HPDE6-E6E7 (cell line): ENCODE measurements at regions not wholly inside any gene's neighbourhood (a gene's known extent, or its start where the extent isn't known, plus 50 kb on each side); places are given as distances from the start of the nearest gene placed in this dataset.

Experiments used
- DNase-seq: peaks from one replicate; pipeline ENCODE4 v3.0.0; 2011; ENCODE audit warnings: missing footprints; ENCODE audit errors: extremely low spot score

- no peak for DNase-seq
These were observed 293.5 kb downstream of the UTRN start for GRCh38 chr6:144578385-144579350.

DNA sequence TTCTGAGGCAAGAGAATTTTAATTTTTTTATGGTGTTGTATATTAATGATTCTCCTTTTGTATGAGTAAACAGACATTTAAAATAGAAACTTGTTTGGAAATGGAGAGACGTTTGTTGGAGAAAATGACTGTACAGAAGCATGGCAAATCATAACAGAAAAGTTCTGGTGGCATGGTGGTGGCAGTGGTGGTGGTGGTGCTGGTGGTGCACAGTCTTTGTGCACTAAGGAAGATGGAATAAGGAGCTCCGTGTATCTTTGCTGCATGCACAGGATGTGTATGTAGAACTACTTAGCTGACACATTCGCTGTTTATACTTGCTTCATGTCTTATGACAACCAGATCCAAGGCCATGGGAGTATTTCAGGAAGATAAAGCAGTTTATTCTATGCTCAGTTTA lies 294.9 kb downstream of the UTRN start:
- no peak for DNase-seq

DNA sequence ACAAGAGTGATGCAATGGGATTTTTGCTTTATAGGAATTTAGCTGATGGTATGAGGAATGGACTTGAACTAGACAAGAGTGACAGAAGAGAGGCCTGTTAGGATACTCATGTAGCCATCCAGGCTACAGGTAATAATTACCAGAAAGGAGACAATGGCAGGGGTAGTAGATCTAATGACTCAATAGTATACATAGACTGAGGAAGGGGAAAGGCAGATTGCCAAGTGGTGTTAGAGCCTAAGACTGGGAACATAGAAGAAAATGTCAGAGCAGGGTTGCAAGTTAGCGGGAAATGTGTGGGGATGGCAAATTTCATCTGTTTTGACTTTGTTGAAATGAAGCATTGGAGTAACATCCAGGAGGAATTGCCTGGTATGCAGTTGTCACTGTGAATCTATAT lies 295.6 kb downstream of the UTRN start:
- DNase-seq, result no peak

GRCh38 chr6:144581812-144582537 lies 296.8 kb downstream of the UTRN start:
- no peak for DNase-seq

DNA sequence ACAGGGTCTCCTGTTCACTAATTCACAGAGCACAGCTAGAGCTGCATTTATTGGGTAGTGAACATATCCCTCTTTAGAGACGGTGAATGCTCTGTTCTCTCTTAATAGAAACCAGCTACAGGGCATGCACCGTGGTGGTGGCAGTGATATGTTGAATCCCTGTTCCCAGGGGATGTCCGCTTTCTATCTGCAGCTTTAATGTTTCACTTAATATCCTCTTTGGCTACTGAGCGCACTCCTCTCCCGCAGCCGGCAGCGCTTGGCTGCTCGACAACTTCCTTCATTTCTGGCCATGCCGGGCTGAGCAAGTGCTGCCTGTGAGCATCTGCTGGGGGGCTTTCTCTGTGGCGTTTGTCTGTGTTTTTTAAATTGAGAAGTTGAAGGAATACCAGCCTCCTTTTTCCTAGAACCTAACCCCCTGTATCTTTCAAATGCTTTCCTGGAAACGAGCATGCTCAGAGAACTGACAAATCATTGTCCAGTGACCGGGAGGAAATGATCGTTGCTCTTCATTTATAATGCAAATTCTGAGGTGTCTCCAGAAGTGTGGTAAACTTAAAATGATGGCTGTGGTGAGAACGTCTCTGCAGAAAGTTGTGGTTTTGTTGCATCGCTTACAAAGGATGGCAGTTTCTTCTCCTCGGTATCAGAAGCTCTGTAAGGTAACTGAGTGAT lies 297.9 kb downstream of the UTRN start:
- no peak for DNase-seq

DNA sequence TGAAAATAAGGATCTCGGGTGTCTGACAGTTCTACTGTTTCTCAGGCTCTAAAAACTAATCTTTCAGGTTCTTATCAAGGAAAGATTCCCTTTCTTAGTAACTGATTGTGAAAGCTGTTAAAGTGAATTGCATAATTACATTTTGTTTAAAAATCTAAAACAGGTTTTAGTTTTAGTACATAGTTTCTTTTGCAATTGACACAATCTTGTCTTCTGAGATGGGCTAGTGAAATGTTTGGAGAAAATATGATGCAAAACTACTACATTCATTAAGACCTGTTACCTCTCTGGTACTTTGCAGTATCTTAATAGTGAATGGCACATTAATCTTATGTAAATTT lies 298.4 kb downstream of the UTRN start:
- DNase-seq, result no peak

- DNase-seq, result no peak
These were observed 300.2 kb downstream of the UTRN start for GRCh38 chr6:144585217-144585814.

DNA sequence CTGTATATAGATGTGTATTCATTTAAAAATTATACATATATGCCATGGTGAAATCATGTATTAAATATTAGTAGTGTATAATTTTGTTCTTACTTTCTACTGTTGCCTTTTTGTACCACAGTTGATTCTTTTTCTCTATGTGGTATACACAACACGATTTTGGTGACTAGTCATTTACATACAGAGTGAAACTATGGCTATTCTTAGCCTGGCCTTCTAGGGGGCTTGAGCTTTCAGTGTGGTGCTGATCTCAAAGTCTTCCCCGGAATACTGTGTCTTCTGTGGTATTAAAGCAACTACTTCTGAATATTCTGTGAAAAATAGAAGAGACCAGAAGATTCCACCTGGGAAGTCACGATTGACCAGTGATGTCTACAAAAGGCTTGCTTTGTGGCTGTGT lies 301.9 kb downstream of the UTRN start:
- no peak for DNase-seq

- DNase-seq, result no peak
These were observed 303.7 kb downstream of the UTRN start for GRCh38 chr6:144588697-144589325.

DNA sequence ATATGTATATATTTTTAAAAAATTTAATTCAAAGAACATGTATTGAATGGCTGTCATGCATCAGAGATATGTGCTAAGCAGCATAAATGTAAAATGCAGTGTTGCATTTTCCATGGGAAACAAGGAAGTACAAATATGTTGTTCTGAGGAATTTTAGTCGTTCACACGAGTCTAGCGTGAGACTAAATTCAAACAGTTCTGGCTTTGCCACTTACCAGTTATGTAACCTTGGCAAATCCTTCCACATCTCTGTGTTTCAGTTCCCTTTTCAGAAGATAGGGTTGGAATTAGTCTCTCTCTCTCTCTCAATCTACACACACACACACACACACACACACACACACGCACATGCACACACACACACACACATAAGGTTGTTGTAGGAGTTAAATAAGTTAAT lies 305.4 kb downstream of the UTRN start:
- DNase-seq, result no peak

DNA sequence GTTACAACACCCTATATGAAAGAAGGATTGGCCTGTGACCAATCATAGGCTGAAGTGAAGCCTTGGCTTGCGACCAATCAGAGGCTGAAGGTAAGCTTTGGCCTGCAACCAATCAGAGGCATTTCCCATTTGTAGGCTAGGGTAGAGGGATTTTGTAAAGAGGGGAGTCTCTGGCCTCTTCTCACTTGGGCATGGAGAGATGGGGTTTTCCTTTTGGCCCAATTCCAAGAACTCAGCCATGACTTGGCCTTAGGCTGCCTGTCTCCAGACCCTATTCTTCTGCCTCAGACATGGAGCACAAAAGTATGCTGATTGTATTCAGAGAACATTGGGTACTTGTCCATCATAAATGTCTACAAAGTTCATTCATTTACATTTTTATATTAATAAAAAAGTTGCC lies 308.3 kb downstream of the UTRN start:
- no peak for DNase-seq

GRCh38 chr6:144594585-144594984 lies 309.4 kb downstream of the UTRN start:
- no peak for DNase-seq

DNA sequence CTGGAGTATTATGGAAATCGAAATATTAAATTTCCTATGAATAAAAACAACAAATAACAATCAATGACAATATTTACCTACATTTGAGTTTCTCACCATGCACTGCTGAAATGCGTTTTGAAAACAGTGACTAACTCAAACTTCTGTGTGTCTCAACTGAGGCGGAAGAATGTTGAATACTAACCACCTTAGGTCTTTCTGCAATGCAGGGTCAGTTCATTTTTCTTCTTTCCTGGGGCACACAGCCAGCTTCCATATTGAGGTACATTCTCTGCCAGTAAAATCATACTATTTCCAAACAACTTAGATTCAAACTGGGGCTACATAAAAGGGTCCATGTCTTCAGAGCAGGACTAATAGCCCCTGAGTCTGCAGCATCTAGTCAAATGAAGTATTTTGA lies 310.1 kb downstream of the UTRN start:
- DNase-seq, result no peak

DNA sequence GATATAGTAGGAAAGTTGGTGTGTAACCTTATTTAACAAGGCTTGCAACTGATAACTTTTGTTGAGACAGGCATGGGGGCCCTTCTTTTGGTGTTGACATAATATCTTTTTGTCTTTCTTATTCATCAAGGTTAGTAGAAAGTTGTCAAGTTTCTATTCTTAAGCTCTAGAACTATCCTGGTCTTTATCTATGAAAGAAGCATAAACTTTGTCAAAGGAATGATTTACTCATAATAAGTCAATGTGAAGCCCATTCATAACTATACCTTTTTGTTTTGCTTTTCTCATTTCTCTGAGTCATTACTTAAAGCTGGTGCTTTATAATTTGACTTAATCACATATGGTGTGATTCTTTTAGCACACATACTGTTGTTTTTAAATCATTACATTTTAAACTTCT lies 312.4 kb downstream of the UTRN start:
- no peak for DNase-seq

- DNase-seq, result no peak
These were observed 314.5 kb downstream of the UTRN start for GRCh38 chr6:144599615-144600014.

DNA sequence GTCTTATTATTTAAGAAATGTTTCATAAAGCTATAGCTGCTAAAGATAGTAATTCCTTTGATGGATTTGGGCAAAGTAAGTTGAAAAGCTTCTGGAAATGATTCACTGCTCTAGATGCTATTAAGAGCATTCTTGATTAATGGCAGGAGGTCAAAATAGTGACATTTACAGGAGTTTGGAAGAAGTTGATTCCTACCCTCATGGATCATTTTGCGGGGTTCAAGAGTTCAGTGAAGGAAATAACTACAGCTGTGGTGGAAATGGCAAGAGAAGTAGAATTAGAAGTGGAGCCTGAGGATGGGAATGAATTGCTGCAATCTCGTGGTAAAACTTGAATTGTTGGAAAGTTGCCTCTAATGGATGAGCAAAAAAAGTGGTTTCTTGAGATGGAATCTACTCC lies 316.1 kb downstream of the UTRN start:
- DNase-seq, result no peak

- DNase-seq, result no peak
These were observed 317.5 kb downstream of the UTRN start for GRCh38 chr6:144602523-144603180.

- DNase-seq, result no peak
These were observed 320.9 kb downstream of the UTRN start for GRCh38 chr6:144606083-144606482.

DNA sequence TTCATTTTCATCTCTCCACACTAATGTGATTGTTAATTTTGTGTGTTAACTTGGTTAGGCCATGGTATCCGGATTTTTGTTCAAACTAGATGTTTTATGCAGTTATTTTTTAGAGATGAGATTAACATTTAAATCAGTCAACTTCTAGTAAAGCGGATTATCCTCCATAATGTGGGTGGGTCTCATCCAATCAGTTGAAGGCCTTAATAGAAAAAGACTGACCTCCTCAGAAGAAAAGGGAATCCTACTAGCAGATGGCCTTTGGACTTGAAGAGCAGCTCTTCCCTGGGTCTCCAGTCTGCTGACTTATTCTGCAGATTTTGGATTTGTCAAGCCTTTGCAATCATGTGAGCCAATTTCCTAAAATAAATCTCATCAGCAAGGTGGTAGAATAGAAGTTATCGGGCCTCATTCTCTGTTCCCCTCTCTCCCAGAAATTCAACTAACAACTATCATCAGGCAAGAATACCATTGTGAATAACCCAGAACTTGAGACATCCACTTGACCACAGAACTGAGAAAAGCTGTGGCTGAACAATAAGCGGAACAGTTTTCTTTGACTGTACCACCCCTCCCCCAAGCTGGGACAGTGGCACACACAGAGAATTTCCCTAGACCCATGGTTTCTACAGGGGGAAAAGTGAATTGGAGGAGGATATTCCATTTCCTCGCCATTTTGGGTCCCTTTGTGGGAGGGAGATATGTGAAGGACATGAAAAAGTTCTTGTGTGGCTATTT lies 323.0 kb downstream of the UTRN start:
- DNase-seq, result no peak

DNA sequence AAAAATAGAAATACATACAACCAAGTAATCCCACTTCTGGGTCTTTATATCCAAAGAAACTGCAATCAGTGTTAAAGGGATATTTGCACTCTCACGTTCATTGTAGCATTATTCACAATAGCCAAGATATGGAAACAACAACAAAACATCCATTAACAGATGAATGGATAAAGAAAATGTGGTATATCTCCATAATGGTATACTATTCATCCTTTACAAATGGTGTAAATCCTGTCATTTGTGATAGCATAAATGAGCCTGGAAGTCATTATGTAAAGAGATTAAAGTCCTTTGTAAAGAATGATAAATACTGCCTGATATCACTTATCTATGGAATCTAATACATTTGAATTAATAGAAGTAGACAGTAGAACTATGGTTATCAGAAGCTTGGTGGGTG lies 327.7 kb downstream of the UTRN start:
- no peak for DNase-seq

GRCh38 chr6:144613859-144614258 lies 328.7 kb downstream of the UTRN start:
- DNase-seq, result no peak
